Stomach (tissue), 8 donors: ENCODE measurements at regions not wholly inside any gene's neighbourhood (a gene's known extent, or its start where the extent isn't known, plus 50 kb on each side); places are given as distances from the start of the nearest gene placed in this dataset.
"Not testable (repeated sequence)": the region's sequence is repeated elsewhere in the genome, so short reads cannot be mapped to it uniquely, and the experiment has no call there.

Experiments
- DNase-seq, 2 donors: peaks; one replicate each; pipeline versions ENCODE4 v3.0.0 to v3.0.0-alpha.2; 2013 to 2019
- H3K27ac ChIP-seq, 5 donors: fragments of 200-600 bp in 4 of 5; sonication (generic) in 4 of 5; one replicate each; pipeline ENCODE4 v1.5.1; 2013 to 2019; ENCODE audit warnings: mild to moderate bottlenecking in 1 of 5, moderate library complexity in 1 of 5
- H3K27me3 ChIP-seq, 3 donors: fragments of 200-600 bp; sonication (generic); one replicate each; pipeline ENCODE4 v1.5.1; 2017 to 2019; ENCODE audit warnings: mixed run types in 1 of 3
- H3K36me3 ChIP-seq, 4 donors: fragments of 200-600 bp; sonication (generic); 1 replicate in 3 of 4; 2 replicates in 1 of 4; pipeline ENCODE4 v1.5.1; 2016 to 2019
- H3K4me1 ChIP-seq, 4 donors: fragments of 200-600 bp; sonication (generic); one replicate each; pipeline ENCODE4 v1.5.1; 2016 to 2019
- H3K4me3 ChIP-seq, 4 donors: fragments of 200-600 bp; sonication (generic) in 3 of 4; one replicate each; pipeline ENCODE4 v1.5.1; 2016 to 2019; ENCODE audit warnings: mild to moderate bottlenecking in 1 of 4
- H3K9me3 ChIP-seq, 4 donors: fragments of 200-600 bp; sonication (generic); one replicate each; pipeline ENCODE4 v1.5.1; 2016 to 2019
- CTCF ChIP-seq, 7 experiments: fragments of 450-650 bp in 4 of 7; fragments of 200-600 bp in 3 of 7; sonication (generic) in 3 of 7; IDR thresholded peaks; one replicate each; pipeline ENCODE4 v1.5.1; 2016 to 2019; ENCODE audit warnings: antibody characterized with exemption in 7 of 7, control low read depth in 2 of 7, mild to moderate bottlenecking in 1 of 7
- WGBS, 5 donors: extraction: QIAGEN DNeasy Blood & Tissue Kit in 3 of 5; methylation state at CpG; one replicate each; pipeline versions ENCODE4 v1.1.5 to v1.1.7; 2013 to 2018; 5-methylcytosine and 5-hydroxymethylcytosine counted together
- intact Hi-C: fragments of 100-400 bp; cut with DNase I; formaldehyde crosslinking; loops from one replicate; pipeline ENCODE4 v1.15.1; 2023; ENCODE audit warnings: low total_unique reads
- donor health status: healthy with polysubstance abuse.
- donor health status: Bipolar disorder and iron deficiency.
- donor health status: healthy.

GRCh38 chr10:38355911-38356526 lies 261.9 kb downstream of the ZNF37A start:
- H3K9me3 ChIP-seq, H3K27me3 ChIP-seq, H3K4me1 ChIP-seq, H3K36me3 ChIP-seq, intact Hi-C loops: not testable (repeated sequence)
- Histone ChIP-seq H3K4me3 (peak overlapping the region; percentile 24 to 50 (median 44)), H3K27ac (peak overlapping the region; percentile 64 to 93 (median 81))
- DNase-seq, result peak; percentile 76 to 87
- WGBS, 5 donors, result 2 to 13% (median 7%) methylated on average over 4 to 34 of the region's 41 CpGs

GRCh38 chr10:38356527-38356926 lies 262.4 kb downstream of the ZNF37A start:
- Histone ChIP-seq H3K4me3 (peak overlapping the region; percentile 24 to 50 (median 44)), H3K36me3 (peaks cover 0 to 14% (median 0%) of the 10 kb centered on the region in 4 donors), H3K27ac (peak overlapping the region in 4 of 5 donors; percentile 8 to 91 (median 62))
- H3K9me3 ChIP-seq, intact Hi-C loops, H3K4me1 ChIP-seq, H3K27me3 ChIP-seq: not testable (repeated sequence)
- WGBS, 5 donors, result 0 to 8% (median 1%) methylated on average over 5 to 13 of the region's 16 CpGs
- peak in 1 of 2 donors; percentile 18 for DNase-seq

- intact Hi-C loops, H3K4me1 ChIP-seq, H3K27me3 ChIP-seq: not testable (repeated sequence)
These were observed 268.4 kb downstream of the ZNF37A start for GRCh38 chr10:38362514-38362913.

GRCh38 chr10:38364073-38364472 lies 269.9 kb downstream of the ZNF37A start:
- intact Hi-C loops, result not testable (repeated sequence)
- WGBS, 5 donors, result 93 to 100% (median 97%) methylated on average over 3 to 4 of the region's 4 CpGs

More at GRCh38 chr10:38362514-38362913, 268.4 kb downstream of the ZNF37A start:
- not testable (repeated sequence) for DNase-seq, H3K4me3 ChIP-seq, H3K27ac ChIP-seq, H3K9me3 ChIP-seq
- peaks cover 0 to 61% (median 16%) of the 10 kb centered on the region in 4 donors for H3K36me3 ChIP-seq

GRCh38 chr10:38365917-38366316 lies 271.8 kb downstream of the ZNF37A start:
- H3K9me3 ChIP-seq, H3K4me3 ChIP-seq, intact Hi-C loops, H3K4me1 ChIP-seq, H3K27ac ChIP-seq, H3K27me3 ChIP-seq: not testable (repeated sequence)
- peaks cover 0 to 74% (median 28%) of the 10 kb centered on the region in 4 donors for H3K36me3 ChIP-seq
- 51 to 57% (median 53%) methylated on average over 5 of the region's 5 CpGs for WGBS, 5 donors
- DNase-seq, result peak in 1 of 2 donors; percentile 56
- TF ChIP-seq CTCF (IDR thresholded peaks at IDR 0.05), result peak in 1 of 7 experiments; percentile 20

More at GRCh38 chr10:38364073-38364472, 269.9 kb downstream of the ZNF37A start:
- not testable (repeated sequence) for H3K4me3 ChIP-seq, DNase-seq, H3K9me3 ChIP-seq, H3K4me1 ChIP-seq, H3K27ac ChIP-seq, H3K27me3 ChIP-seq
- peaks cover 0 to 63% (median 21%) of the 10 kb centered on the region in 4 donors for H3K36me3 ChIP-seq

GRCh38 chr10:38383800-38384199 lies 289.7 kb downstream of the ZNF37A start:
- WGBS, 5 donors, result 71 to 87% (median 79%) methylated on average over 2 of the region's 2 CpGs
- H3K27me3 ChIP-seq, H3K9me3 ChIP-seq, H3K27ac ChIP-seq, H3K4me1 ChIP-seq, DNase-seq, intact Hi-C loops, H3K36me3 ChIP-seq, H3K4me3 ChIP-seq: not testable (repeated sequence)

GRCh38 chr10:38386869-38387268 lies 292.7 kb downstream of the ZNF37A start:
- DNase-seq, H3K4me1 ChIP-seq, H3K27ac ChIP-seq, intact Hi-C loops, H3K4me3 ChIP-seq, H3K36me3 ChIP-seq, H3K9me3 ChIP-seq, H3K27me3 ChIP-seq: not testable (repeated sequence)

GRCh38 chr10:38390725-38391124 lies 296.6 kb downstream of the ZNF37A start:
- H3K4me1 ChIP-seq, H3K27ac ChIP-seq, H3K9me3 ChIP-seq, intact Hi-C loops, DNase-seq, H3K4me3 ChIP-seq, H3K36me3 ChIP-seq, H3K27me3 ChIP-seq: not testable (repeated sequence)
- WGBS, 5 donors, result 65 to 79% (median 72%) methylated on average over 3 of the region's 3 CpGs
- TF ChIP-seq CTCF (IDR thresholded peaks at IDR 0.05), result peak in 2 of 7 experiments; percentile 6 to 7

GRCh38 chr10:38395465-38395864 lies 301.3 kb downstream of the ZNF37A start:
- H3K27ac ChIP-seq, DNase-seq, H3K9me3 ChIP-seq, intact Hi-C loops, H3K27me3 ChIP-seq, H3K4me1 ChIP-seq, H3K36me3 ChIP-seq, H3K4me3 ChIP-seq: not testable (repeated sequence)
- 81 to 100% (median 88%) methylated on average over 1 of the region's 1 CpG for WGBS, 5 donors

- DNase-seq, H3K9me3 ChIP-seq, H3K27me3 ChIP-seq, H3K4me1 ChIP-seq, H3K27ac ChIP-seq, intact Hi-C loops, H3K36me3 ChIP-seq, H3K4me3 ChIP-seq: not testable (repeated sequence)
- WGBS, 5 donors, result 79 to 86% (median 81%) methylated on average over 1 to 2 of the region's 2 CpGs
These were observed 302.2 kb downstream of the ZNF37A start for GRCh38 chr10:38396178-38396954.
